ENCODE measurements at regions not wholly inside any gene's neighbourhood (a gene's known extent, or its start where the extent isn't known, plus 50 kb on each side); places are given as distances from the start of the nearest gene placed in this dataset.

DNA sequence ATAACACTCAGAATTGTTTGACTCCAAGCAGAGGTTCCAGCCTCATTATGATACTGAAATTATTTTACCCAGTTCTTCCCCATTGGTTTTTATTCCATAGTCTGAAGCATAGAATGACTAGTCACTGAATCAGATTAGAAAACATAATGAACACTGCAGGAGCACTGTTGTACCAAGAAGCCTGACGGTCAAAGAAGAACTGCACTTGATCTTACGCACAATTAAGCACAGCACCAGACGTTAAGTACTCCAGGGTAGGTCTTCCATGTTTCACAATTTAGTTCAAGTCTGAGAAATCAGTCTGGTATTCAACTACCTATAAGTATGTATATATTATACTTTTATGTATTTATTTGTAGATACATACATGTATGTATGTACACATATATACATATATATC, 973.5 kb upstream of the SPRY2 start:
- no peak overlapping the region for H3K4me2 ChIP-seq (ENCODE audit: insufficient read depth, low read length)
- H3K4me1 ChIP-seq (ENCODE audit: control insufficient read depth, extremely low read depth, insufficient read depth, low read length) = no peaks in the 10 kb centered on the region
- POLR2A ChIA-PET = no interaction called here
- H3K36me3 ChIP-seq (ENCODE audit: control insufficient read depth in 2 of 2, extremely low read depth in 1 of 2, insufficient read depth in 2 of 2, low read length in 2 of 2) = no peaks in the 10 kb centered on the region
- BruUV-seq (replicated peaks) = no TSS peak
- dilution Hi-C loops (cut with MboI; ENCODE audit: extremely low pct_ligation_motif_present, low sequenced_read_pairs) (no loop called here), intact Hi-C loops (cut with micrococcal nuclease) (no loop called here)
- CTCF ChIA-PET = no interaction called here
- DNase-seq (ENCODE audit: low read depth, low spot score) (no peak), FAIRE-seq (no peak)
- H3K27ac ChIP-seq (ENCODE audit: insufficient read depth, low read depth, low read length) = no peak overlapping the region
- H2AFZ ChIP-seq (ENCODE audit: low read depth, low read length) = no peak overlapping the region
- H3K4me3 ChIP-seq (replicated peaks in 1 of 3; ENCODE audit: insufficient read depth in 1 of 3, low read depth in 1 of 3, low read length in 3 of 3) = no peak overlapping the region
- H4K20me1 ChIP-seq (replicated peaks; ENCODE audit: control insufficient read depth, extremely low read depth, insufficient read depth, low read length) = no peaks in the 10 kb centered on the region
- no peak for TF ChIP-seq FOS (IDR thresholded peaks at IDR 0.05; ENCODE audit: borderline replicate concordance, insufficient read depth, low read length)
- no peak overlapping the region for H3K9ac ChIP-seq (replicated peaks; ENCODE audit: extremely low read depth, insufficient read depth, low read length)
- no peaks in the 10 kb centered on the region for H3K9me1 ChIP-seq (replicated peaks; ENCODE audit: control insufficient read depth, extremely low read depth, insufficient read depth, low read length)
- H3K9me3 ChIP-seq (replicated peaks; ENCODE audit: control insufficient read depth, insufficient read depth, low read length) = no peaks in the 10 kb centered on the region
- no peaks in the 10 kb centered on the region for H3K79me2 ChIP-seq (ENCODE audit: control insufficient read depth, insufficient read depth, low read length)
- no peaks in the 10 kb centered on the region for H3K27me3 ChIP-seq (ENCODE audit: control insufficient read depth in 2 of 2, insufficient read depth in 2 of 2, low read length in 2 of 2)

GRCh38 chr13:81305928-81306327, 965.0 kb upstream of the SPRY2 start:
- Histone ChIP-seq H3K36me3 (ENCODE audit: control insufficient read depth in 2 of 2, extremely low read depth in 1 of 2, insufficient read depth in 2 of 2, low read length in 2 of 2) (no peaks in the 10 kb centered on the region), H4K20me1 (replicated peaks; ENCODE audit: control insufficient read depth, extremely low read depth, insufficient read depth, low read length) (no peaks in the 10 kb centered on the region), H3K4me1 (ENCODE audit: control insufficient read depth, extremely low read depth, insufficient read depth, low read length) (no peaks in the 10 kb centered on the region), H2AFZ (ENCODE audit: low read depth, low read length) (no peak overlapping the region), H3K9me1 (replicated peaks; ENCODE audit: control insufficient read depth, extremely low read depth, insufficient read depth, low read length) (no peaks in the 10 kb centered on the region), H3K4me3 (replicated peaks in 1 of 3; ENCODE audit: insufficient read depth in 1 of 3, low read depth in 1 of 3, low read length in 3 of 3) (no peak overlapping the region), H3K9ac (replicated peaks; ENCODE audit: extremely low read depth, insufficient read depth, low read length) (no peak overlapping the region), H3K27me3 (ENCODE audit: control insufficient read depth in 2 of 2, insufficient read depth in 2 of 2, low read length in 2 of 2) (no peaks in the 10 kb centered on the region), H3K9me3 (replicated peaks; ENCODE audit: control insufficient read depth, insufficient read depth, low read length) (no peaks in the 10 kb centered on the region), H3K79me2 (ENCODE audit: control insufficient read depth, insufficient read depth, low read length) (no peaks in the 10 kb centered on the region), H3K4me2 (ENCODE audit: insufficient read depth, low read length) (no peak overlapping the region), H3K27ac (ENCODE audit: insufficient read depth, low read depth, low read length) (no peak overlapping the region)
- BruUV-seq (replicated peaks) = no TSS peak
- intact Hi-C loops (cut with micrococcal nuclease) = no loop called here
- FAIRE-seq = no peak
- dilution Hi-C loops (cut with MboI; ENCODE audit: extremely low pct_ligation_motif_present, low sequenced_read_pairs) = no loop called here
- POLR2A ChIA-PET = no interaction called here
- DNase-seq (ENCODE audit: low read depth, low spot score) = no peak
- no peak for TF ChIP-seq MAX (IDR thresholded peaks at IDR 0.05; ENCODE audit: insufficient read depth, insufficient read length)
- no peak for TF ChIP-seq CTCF (IDR thresholded peaks at IDR 0.05; ENCODE audit: extremely low read depth in 1 of 2, insufficient read depth in 1 of 2, low read depth in 1 of 2, low read length in 2 of 2)
- TF ChIP-seq JUN (IDR thresholded peaks at IDR 0.05; ENCODE audit: borderline replicate concordance, insufficient read depth, insufficient read length, low read depth) = no peak
- TF ChIP-seq MYC (IDR thresholded peaks at IDR 0.05; ENCODE audit: low read depth, low read length) = no peak
- no peak for TF ChIP-seq EZH2 (IDR thresholded peaks at IDR 0.05; ENCODE audit: borderline replicate concordance, low read depth, low read length, severe bottlenecking)
- no peak for TF ChIP-seq GATA2 (IDR thresholded peaks at IDR 0.05; ENCODE audit: insufficient read depth, insufficient read length, low read depth, low read length)
- TF ChIP-seq FOS (IDR thresholded peaks at IDR 0.05; ENCODE audit: borderline replicate concordance, insufficient read depth, low read length) = no peak
- TF ChIP-seq POLR2A (IDR thresholded peaks at IDR 0.05; ENCODE audit: low read depth, low read length) = no peak
- TF ChIP-seq POLR2AphosphoS5 (IDR thresholded peaks at IDR 0.05; ENCODE audit: insufficient read depth, low read depth, low read length) = no peak
- CTCF ChIA-PET = no interaction called here

All from endothelial cell of umbilical vein (primary cell).